Panc1 (cell line): ENCODE measurements at regions not wholly inside any gene's neighbourhood (a gene's known extent, or its start where the extent isn't known, plus 50 kb on each side); places are given as distances from the start of the nearest gene placed in this dataset.

ENCODE experiments used
- ATAC-seq: fragments of 200-7000 bp; cut with Tn5 transposase; 2 replicates; pipeline ENCODE4 v1.9.1; 2020; ENCODE audit warnings: mild to moderate bottlenecking, moderate library complexity
- BruUV-seq: library from RNA; stranded (reverse); fragments of 400-500 nt; replicated peaks from 2 replicates; lab custom pipeline; 2021; lab: Mats Ljungman, UMichigan
- CTCF ChIA-PET: fragments of 300-600 bp; sonication (Branson Sonifier 250); formaldehyde crosslinking; loops from one replicate; lab custom pipeline; 2022; ENCODE audit warnings: antibody characterized with exemption; lab: Charles Lee
- POLR2A ChIA-PET: fragments of 300-600 bp; sonication (Branson Sonifier 250); formaldehyde crosslinking; loops from one replicate; lab custom pipeline; 2022; ENCODE audit warnings: antibody characterized with exemption; lab: Charles Lee
- DNase-seq: peaks from one replicate; pipeline ENCODE4 v3.0.0-alpha.2; 2010; ENCODE audit warnings: low read depth, low spot score
- H3K27ac ChIP-seq: 2 replicates; pipeline ENCODE4 v1.5.1; 2011; ENCODE audit warnings: mild to moderate bottlenecking, low read length, inconsistent platforms
- H3K27me3 ChIP-seq: fragments of 200-500 bp; sonication (Bioruptor generic); 2 replicates; pipeline ENCODE4 v1.6.0; 2014; ENCODE audit warnings: low read length, inconsistent platforms; ENCODE audit not compliant: control insufficient read depth, insufficient read depth
- H3K36me3 ChIP-seq: fragments of 200-500 bp; sonication (Bioruptor generic); 2 replicates; pipeline ENCODE4 v1.5.1; 2014; ENCODE audit warnings: inconsistent platforms, mild to moderate bottlenecking, low read length, moderate library complexity; ENCODE audit not compliant: control insufficient read depth, insufficient read depth
- H3K4me1 ChIP-seq: 2 replicates; pipeline ENCODE4 v1.5.1; 2011; ENCODE audit warnings: inconsistent platforms, mild to moderate bottlenecking, low read length, moderate library complexity; ENCODE audit not compliant: control insufficient read depth, insufficient read depth
- H3K4me3 ChIP-seq, 2 experiments: 2 replicates each; pipeline ENCODE4 v1.5.1; 2011 to 2012; ENCODE audit warnings: low read depth in 2 of 2, low read length in 2 of 2, mild to moderate bottlenecking in 2 of 2, inconsistent platforms in 1 of 2, moderate library complexity in 1 of 2
- H3K9me3 ChIP-seq: fragments of 200-500 bp; sonication (Bioruptor generic); 2 replicates; pipeline ENCODE4 v1.5.1; 2014; ENCODE audit warnings: low read depth, mild to moderate bottlenecking, inconsistent platforms, low read length, moderate library complexity; ENCODE audit not compliant: control insufficient read depth, insufficient read depth
- CTCF ChIP-seq: fragments of 450-650 bp; IDR thresholded peaks from 2 replicates; pipeline ENCODE4 v1.5.1; 2017; ENCODE audit warnings: mild to moderate bottlenecking
- POLR2AphosphoS5 ChIP-seq: IDR thresholded peaks from 2 replicates; pipeline ENCODE4 v1.6.1; 2012; ENCODE audit warnings: mild to moderate bottlenecking, low read depth, low read length, moderate library complexity
- REST ChIP-seq, 2 experiments: IDR thresholded peaks; 2 replicates each; pipeline ENCODE4 v1.6.1; 2011 to 2012; ENCODE audit warnings: low read depth in 2 of 2, control low read depth in 1 of 2, low read length in 1 of 2, mild to moderate bottlenecking in 1 of 2, moderate library complexity in 1 of 2; ENCODE audit not compliant: insufficient read depth in 1 of 2
- SIN3A ChIP-seq: IDR thresholded peaks from 2 replicates; pipeline ENCODE4 v1.6.1; 2012; ENCODE audit warnings: low read depth, mild to moderate bottlenecking, low read length, moderate library complexity, borderline replicate concordance; ENCODE audit not compliant: insufficient read depth
- TCF7L2 ChIP-seq: IDR thresholded peaks from 2 replicates; pipeline ENCODE4 v1.6.1; 2011; ENCODE audit warnings: mild to moderate bottlenecking, low read depth, low read length, inconsistent platforms
- in situ Hi-C: cut with HindIII; loops from 2 replicates; pipeline ENCODE4 v1.10.0; 2016; ENCODE audit warnings: low sequenced_read_pairs, low pct_unique_long_range_greater_than_20kb
- intact Hi-C: fragments of 100-400 bp; cut with micrococcal nuclease; formaldehyde crosslinking; loops from one replicate; pipeline ENCODE4 v1.10.0; 2022; ENCODE audit not compliant: unreplicated experiment

GRCh38 chr20:46808565-46808964, 86.1 kb upstream of the EYA2 start:
- intact Hi-C loops, result no loop called here
- H3K27ac ChIP-seq, result no peak overlapping the region
- H3K36me3 ChIP-seq, result no peaks in the 10 kb centered on the region
- DNase-seq (no peak), ATAC-seq (no peak)
- no peak overlapping the region for H3K4me3 ChIP-seq
- H3K27me3 ChIP-seq, result no peaks in the 10 kb centered on the region
- ChIA-PET CTCF (no interaction called here), POLR2A (no interaction called here)
- no peaks in the 10 kb centered on the region for H3K4me1 ChIP-seq
- no TSS peak for BruUV-seq
- TF ChIP-seq TCF7L2 (no peak), POLR2AphosphoS5 (no peak), SIN3A (no peak), REST (IDR thresholded peaks at IDR 0.05; ENCODE audit: insufficient read depth in 1 of 2, low read depth in 2 of 2, low read length in 1 of 2) (no peak), CTCF (no peak)
- in situ Hi-C loops, result no loop called here
- H3K9me3 ChIP-seq, result no peaks in the 10 kb centered on the region

DNA sequence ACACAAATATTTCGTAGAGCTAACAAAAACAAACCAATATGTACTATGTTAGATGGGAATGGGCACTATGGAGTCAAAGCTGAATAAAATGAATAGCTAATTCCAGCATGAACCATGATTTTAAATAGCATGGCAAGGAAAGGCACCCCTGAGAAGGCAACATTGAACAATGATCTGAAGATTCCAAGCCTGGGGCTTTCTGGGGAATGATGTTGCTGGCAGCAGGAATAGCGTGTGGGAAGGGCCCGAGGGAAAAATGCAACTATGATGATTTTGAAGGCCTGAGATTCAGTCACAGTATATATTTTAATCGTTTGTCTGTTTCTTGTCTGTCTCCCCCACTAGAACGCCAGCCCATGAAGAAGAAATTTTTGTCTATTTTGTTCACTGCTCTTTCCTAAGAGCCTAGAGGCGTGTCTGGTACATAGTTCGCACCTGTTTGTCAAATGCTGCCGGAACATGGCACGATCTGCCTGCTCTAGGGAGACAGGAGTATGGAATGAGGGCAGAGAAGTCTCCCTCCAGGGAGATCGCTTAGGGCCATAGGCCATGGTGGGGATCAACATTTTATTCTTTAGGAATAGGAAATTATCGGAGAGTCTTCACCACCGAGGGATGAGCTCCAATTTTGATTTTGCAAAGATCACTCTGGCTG, 84.8 kb upstream of the EYA2 start:
- H3K27me3 ChIP-seq, result no peaks in the 10 kb centered on the region
- BruUV-seq, result no TSS peak
- ChIA-PET POLR2A (no interaction called here), CTCF (no interaction called here)
- H3K36me3 ChIP-seq, result no peaks in the 10 kb centered on the region
- intact Hi-C loops, result no loop called here
- no peaks in the 10 kb centered on the region for H3K9me3 ChIP-seq
- peaks cover 5% of the 10 kb centered on the region for H3K4me1 ChIP-seq
- in situ Hi-C loops, result no loop called here
- TF ChIP-seq TCF7L2 (no peak), POLR2AphosphoS5 (no peak), CTCF (no peak), REST (IDR thresholded peaks at IDR 0.05; ENCODE audit: insufficient read depth in 1 of 2, low read depth in 2 of 2, low read length in 1 of 2) (no peak), SIN3A (no peak)
- ATAC-seq (no peak), DNase-seq (no peak)
- no peak overlapping the region for H3K4me3 ChIP-seq
- H3K27ac ChIP-seq, result no peak overlapping the region
